HEK293 (cell line): ENCODE measurements at regions not wholly inside any gene's neighbourhood (a gene's known extent, or its start where the extent isn't known, plus 50 kb on each side); places are given as distances from the start of the nearest gene placed in this dataset.

Experiments
- CTCF ChIA-PET: fragments of 350-600 bp; formaldehyde crosslinking; extraction: SDS; loops from one replicate; lab custom pipeline; 2021; ENCODE audit warnings: antibody characterized with exemption; lab: Yijun Ruan, JAX
- POLR2A ChIA-PET: fragments of 300-600 bp; formaldehyde crosslinking; extraction: SDS; loops from one replicate; lab custom pipeline; 2020; ENCODE audit warnings: antibody characterized with exemption, inconsistent platforms; lab: Yijun Ruan, JAX
- H3K27ac ChIP-seq: fragments of 200-500 bp; sonication (Bioruptor generic); 2 replicates; pipeline ENCODE4 v1.5.1; 2014; ENCODE audit warnings: low read depth, low read length, control low read depth, inconsistent platforms; ENCODE audit errors: extremely low read depth
- H3K36me3 ChIP-seq, 2 experiments: fragments of 200-500 bp in 1 of 2; sonication (Bioruptor generic) in 1 of 2; 1 replicate in 1 of 2; 2 replicates in 1 of 2; pipeline ENCODE4 v1.5.1; 2014 to 2017; ENCODE audit warnings: inconsistent platforms in 2 of 2, low read length in 2 of 2; ENCODE audit not compliant: control insufficient read depth in 2 of 2, insufficient read depth in 1 of 2
- H3K4me1 ChIP-seq: fragments of 200-500 bp; sonication (Bioruptor generic); 2 replicates; pipeline ENCODE4 v1.5.1; 2014; ENCODE audit warnings: mild to moderate bottlenecking, low read length, inconsistent platforms; ENCODE audit not compliant: control insufficient read depth, insufficient read depth
- H3K4me3 ChIP-seq: 2 replicates; pipeline ENCODE4 v1.5.1; 2011; ENCODE audit warnings: low read depth, mild to moderate bottlenecking, control low read depth, low read length, moderate library complexity
- H3K9me3 ChIP-seq: fragments of 200-500 bp; sonication (Bioruptor generic); 2 replicates; pipeline ENCODE4 v1.5.1; 2014; ENCODE audit warnings: low read depth, low read length, inconsistent platforms; ENCODE audit not compliant: control insufficient read depth, insufficient read depth
- CTCF ChIP-seq: fragments of 450-650 bp; formaldehyde crosslinking; IDR thresholded peaks from 2 replicates; pipeline ENCODE4 v1.5.1; 2016; ENCODE audit warnings: missing biosample characterization, missing genetic modification characterization
- ELK4 ChIP-seq: IDR thresholded peaks from 2 replicates; pipeline ENCODE4 v1.6.1; 2011; ENCODE audit warnings: mild to moderate bottlenecking, low read depth, low read length, borderline replicate concordance
- GLIS2 ChIP-seq: fragments of 450-650 bp; formaldehyde crosslinking; IDR thresholded peaks from 2 replicates; pipeline ENCODE4 v1.5.1; 2016; ENCODE audit warnings: missing biosample characterization, missing genetic modification characterization
- REPIN1 ChIP-seq: fragments of 450-650 bp; formaldehyde crosslinking; IDR thresholded peaks from 2 replicates; pipeline ENCODE4 v1.5.1; 2017; ENCODE audit warnings: missing biosample characterization, missing genetic modification characterization, low read depth
- REST ChIP-seq: fragments of 450-650 bp; formaldehyde crosslinking; IDR thresholded peaks from 2 replicates; pipeline ENCODE4 v1.5.1; 2016; ENCODE audit warnings: missing biosample characterization, missing genetic modification characterization
- SCRT1 ChIP-seq: fragments of 450-650 bp; formaldehyde crosslinking; IDR thresholded peaks from 2 replicates; pipeline ENCODE4 v1.5.1; 2016; ENCODE audit warnings: missing biosample characterization, missing genetic modification characterization, borderline replicate concordance
- ZBTB17 ChIP-seq: fragments of 450-650 bp; formaldehyde crosslinking; IDR thresholded peaks from 2 replicates; pipeline ENCODE4 v1.5.1; 2016; ENCODE audit warnings: missing biosample characterization, missing genetic modification characterization
- ZBTB6 ChIP-seq: fragments of 450-650 bp; formaldehyde crosslinking; IDR thresholded peaks from 2 replicates; pipeline ENCODE4 v1.5.1; 2017; ENCODE audit warnings: missing biosample characterization, missing genetic modification characterization
- ZBTB8A ChIP-seq: fragments of 450-650 bp; formaldehyde crosslinking; IDR thresholded peaks from 2 replicates; pipeline ENCODE4 v1.5.1; 2016; ENCODE audit warnings: missing biosample characterization, missing genetic modification characterization
- ZNF112 ChIP-seq: fragments of 450-650 bp; formaldehyde crosslinking; IDR thresholded peaks from 2 replicates; pipeline ENCODE4 v1.5.0; 2017; ENCODE audit warnings: missing biosample characterization, missing genetic modification characterization
- ZNF16 ChIP-seq: fragments of 450-650 bp; formaldehyde crosslinking; IDR thresholded peaks from 2 replicates; pipeline ENCODE4 v1.5.1; 2016; ENCODE audit warnings: low read depth, missing biosample characterization, missing genetic modification characterization
- ZNF202 ChIP-seq: fragments of 450-650 bp; formaldehyde crosslinking; IDR thresholded peaks from 2 replicates; pipeline ENCODE4 v1.5.1; 2016; ENCODE audit warnings: missing biosample characterization, missing genetic modification characterization, borderline replicate concordance
- ZNF211 ChIP-seq: fragments of 450-650 bp; formaldehyde crosslinking; IDR thresholded peaks from 2 replicates; pipeline ENCODE4 v1.5.1; 2016; ENCODE audit warnings: low read depth, missing biosample characterization, missing genetic modification characterization
- ZNF23 ChIP-seq: fragments of 450-650 bp; formaldehyde crosslinking; IDR thresholded peaks from 2 replicates; pipeline ENCODE4 v1.5.1; 2016; ENCODE audit warnings: missing biosample characterization, missing genetic modification characterization, borderline replicate concordance
- ZNF239 ChIP-seq: fragments of 450-650 bp; formaldehyde crosslinking; IDR thresholded peaks from 2 replicates; pipeline ENCODE4 v1.5.1; 2016; ENCODE audit warnings: missing biosample characterization, missing genetic modification characterization
- ZNF292 ChIP-seq: fragments of 450-650 bp; formaldehyde crosslinking; IDR thresholded peaks from 2 replicates; pipeline ENCODE4 v1.5.1; 2016; ENCODE audit warnings: low read depth, missing biosample characterization, missing genetic modification characterization, borderline replicate concordance
- ZNF426 ChIP-seq: fragments of 450-650 bp; formaldehyde crosslinking; IDR thresholded peaks from 2 replicates; pipeline ENCODE4 v1.5.1; 2017; ENCODE audit warnings: missing biosample characterization, missing genetic modification characterization, mild to moderate bottlenecking, inconsistent platforms, moderate library complexity
- ZNF48 ChIP-seq: fragments of 450-650 bp; formaldehyde crosslinking; IDR thresholded peaks from 2 replicates; pipeline ENCODE4 v1.5.1; 2016; ENCODE audit warnings: missing biosample characterization, missing genetic modification characterization
- ZNF677 ChIP-seq: fragments of 450-650 bp; IDR thresholded peaks from 2 replicates; pipeline ENCODE4 v1.5.0; 2018; ENCODE audit warnings: missing biosample characterization, mild to moderate bottlenecking, missing genetic modification characterization, moderate library complexity
- TF ChIP-seq, protein P1 (sequence below): fragments of 450-650 bp; formaldehyde crosslinking; IDR thresholded peaks from 2 replicates; pipeline ENCODE4 v1.5.1; 2016; ENCODE audit warnings: missing biosample characterization, missing genetic modification characterization, low read depth
- TF ChIP-seq, protein P2 (sequence below): fragments of 450-650 bp; formaldehyde crosslinking; IDR thresholded peaks from 2 replicates; pipeline ENCODE4 v1.5.1; 2017; ENCODE audit warnings: missing biosample characterization, missing genetic modification characterization
- TF ChIP-seq, protein P3 (sequence below): fragments of 450-650 bp; formaldehyde crosslinking; IDR thresholded peaks from 2 replicates; pipeline ENCODE4 v1.5.0; 2017; ENCODE audit warnings: missing biosample characterization, missing genetic modification characterization, borderline replicate concordance

- Histone ChIP-seq H3K9me3 (no peaks in the 10 kb centered on the region), H3K36me3 (no peaks in the 10 kb centered on the region), H3K4me3 (no peak overlapping the region), H3K27ac (no peak overlapping the region), H3K4me1 (no peaks in the 10 kb centered on the region)
- CTCF ChIA-PET, result no interaction called here
- POLR2A ChIA-PET, result no interaction called here
- TF ChIP-seq ZNF112 (no peak), ELK4 (no peak), ZNF239 (tag by site-specific recombination) (no peak), ZNF16 (tag by site-specific recombination) (no peak), ZNF292 (tag by site-specific recombination) (no peak), ZBTB6 (tag by site-specific recombination) (no peak)
- TF ChIP-seq, protein P1, sequence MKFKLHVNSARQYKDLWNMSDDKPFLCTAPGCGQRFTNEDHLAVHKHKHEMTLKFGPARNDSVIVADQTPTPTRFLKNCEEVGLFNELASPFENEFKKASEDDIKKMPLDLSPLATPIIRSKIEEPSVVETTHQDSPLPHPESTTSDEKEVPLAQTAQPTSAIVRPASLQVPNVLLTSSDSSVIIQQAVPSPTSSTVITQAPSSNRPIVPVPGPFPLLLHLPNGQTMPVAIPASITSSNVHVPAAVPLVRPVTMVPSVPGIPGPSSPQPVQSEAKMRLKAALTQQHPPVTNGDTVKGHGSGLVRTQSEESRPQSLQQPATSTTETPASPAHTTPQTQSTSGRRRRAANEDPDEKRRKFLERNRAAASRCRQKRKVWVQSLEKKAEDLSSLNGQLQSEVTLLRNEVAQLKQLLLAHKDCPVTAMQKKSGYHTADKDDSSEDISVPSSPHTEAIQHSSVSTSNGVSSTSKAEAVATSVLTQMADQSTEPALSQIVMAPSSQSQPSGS (tag by site-specific recombination), result no peak
These were observed 2109.9 kb upstream of the AGA start for GRCh38 chr4:179552131-179552530.

GRCh38 chr4:179563741-179564140 lies 2121.5 kb upstream of the AGA start:
- POLR2A ChIA-PET, result no interaction called here
- Histone ChIP-seq H3K9me3 (no peaks in the 10 kb centered on the region), H3K4me3 (no peak overlapping the region), H3K4me1 (no peaks in the 10 kb centered on the region), H3K27ac (no peak overlapping the region), H3K36me3 (no peaks in the 10 kb centered on the region)
- CTCF ChIA-PET, result no interaction called here
- TF ChIP-seq ZBTB17, result no peak
- no peak for TF ChIP-seq ZBTB8A
- no peak for TF ChIP-seq ZNF677 (tag by site-specific recombination)
- TF ChIP-seq REPIN1 (tag by site-specific recombination), result no peak
- TF ChIP-seq, protein P2, sequence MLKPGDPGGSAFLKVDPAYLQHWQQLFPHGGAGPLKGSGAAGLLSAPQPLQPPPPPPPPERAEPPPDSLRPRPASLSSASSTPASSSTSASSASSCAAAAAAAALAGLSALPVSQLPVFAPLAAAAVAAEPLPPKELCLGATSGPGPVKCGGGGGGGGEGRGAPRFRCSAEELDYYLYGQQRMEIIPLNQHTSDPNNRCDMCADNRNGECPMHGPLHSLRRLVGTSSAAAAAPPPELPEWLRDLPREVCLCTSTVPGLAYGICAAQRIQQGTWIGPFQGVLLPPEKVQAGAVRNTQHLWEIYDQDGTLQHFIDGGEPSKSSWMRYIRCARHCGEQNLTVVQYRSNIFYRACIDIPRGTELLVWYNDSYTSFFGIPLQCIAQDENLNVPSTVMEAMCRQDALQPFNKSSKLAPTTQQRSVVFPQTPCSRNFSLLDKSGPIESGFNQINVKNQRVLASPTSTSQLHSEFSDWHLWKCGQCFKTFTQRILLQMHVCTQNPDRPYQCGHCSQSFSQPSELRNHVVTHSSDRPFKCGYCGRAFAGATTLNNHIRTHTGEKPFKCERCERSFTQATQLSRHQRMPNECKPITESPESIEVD (tag by site-specific recombination), result no peak
- TF ChIP-seq ZNF211, result no peak
- no peak for TF ChIP-seq SCRT1
- TF ChIP-seq ZNF426 (tag by site-specific recombination), result no peak
- no peak for TF ChIP-seq GLIS2 (tag by site-specific recombination)
- TF ChIP-seq REST (tag by site-specific recombination), result no peak
- no peak for TF ChIP-seq ZNF23 (tag by site-specific recombination)
- TF ChIP-seq CTCF (tag by site-specific recombination), result no peak
- no peak for TF ChIP-seq ZNF202 (tag by site-specific recombination)
- TF ChIP-seq ZNF48 (tag by site-specific recombination), result no peak
- TF ChIP-seq, protein P3, sequence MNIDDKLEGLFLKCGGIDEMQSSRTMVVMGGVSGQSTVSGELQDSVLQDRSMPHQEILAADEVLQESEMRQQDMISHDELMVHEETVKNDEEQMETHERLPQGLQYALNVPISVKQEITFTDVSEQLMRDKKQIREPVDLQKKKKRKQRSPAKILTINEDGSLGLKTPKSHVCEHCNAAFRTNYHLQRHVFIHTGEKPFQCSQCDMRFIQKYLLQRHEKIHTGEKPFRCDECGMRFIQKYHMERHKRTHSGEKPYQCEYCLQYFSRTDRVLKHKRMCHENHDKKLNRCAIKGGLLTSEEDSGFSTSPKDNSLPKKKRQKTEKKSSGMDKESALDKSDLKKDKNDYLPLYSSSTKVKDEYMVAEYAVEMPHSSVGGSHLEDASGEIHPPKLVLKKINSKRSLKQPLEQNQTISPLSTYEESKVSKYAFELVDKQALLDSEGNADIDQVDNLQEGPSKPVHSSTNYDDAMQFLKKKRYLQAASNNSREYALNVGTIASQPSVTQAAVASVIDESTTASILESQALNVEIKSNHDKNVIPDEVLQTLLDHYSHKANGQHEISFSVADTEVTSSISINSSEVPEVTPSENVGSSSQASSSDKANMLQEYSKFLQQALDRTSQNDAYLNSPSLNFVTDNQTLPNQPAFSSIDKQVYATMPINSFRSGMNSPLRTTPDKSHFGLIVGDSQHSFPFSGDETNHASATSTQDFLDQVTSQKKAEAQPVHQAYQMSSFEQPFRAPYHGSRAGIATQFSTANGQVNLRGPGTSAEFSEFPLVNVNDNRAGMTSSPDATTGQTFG (tag by site-specific recombination), result no peak
